PC-9 (cell line): ENCODE measurements at regions not wholly inside any gene's neighbourhood (a gene's known extent, or its start where the extent isn't known, plus 50 kb on each side); places are given as distances from the start of the nearest gene placed in this dataset.

ENCODE experiments used
- BruUV-seq: library from RNA; stranded (reverse); fragments of 400-500 nt; replicated peaks from 2 replicates; lab custom pipeline; 2021; lab: Mats Ljungman, UMichigan
- CTCF ChIA-PET: fragments of 300-600 bp; sonication (Branson Sonifier 250); formaldehyde crosslinking; loops from one replicate; lab custom pipeline; 2022; ENCODE audit warnings: antibody characterized with exemption; lab: Charles Lee
- POLR2A ChIA-PET: fragments of 300-600 bp; sonication (Branson Sonifier 250); formaldehyde crosslinking; loops from one replicate; lab custom pipeline; 2022; ENCODE audit warnings: antibody characterized with exemption; ENCODE audit not compliant: unreplicated experiment; lab: Charles Lee
- DNase-seq, 2 experiments: peaks; one replicate each; pipeline versions ENCODE4 v3.0.0 to v3.0.0-alpha.2; 2015 to 2022; ENCODE audit warnings: mixed read lengths in 1 of 2
- H2AFZ ChIP-seq: fragments of 200-600 bp; sonication (generic); 2 replicates; pipeline ENCODE4 v1.8.1; 2017; ENCODE audit warnings: antibody characterized with exemption
- H3F3A ChIP-seq: fragments of 200-600 bp; sonication (generic); 2 replicates; pipeline ENCODE4 v1.8.1; 2017; ENCODE audit warnings: antibody characterized with exemption, mild to moderate bottlenecking, low read depth; ENCODE audit not compliant: insufficient read depth
- H3K27ac ChIP-seq: fragments of 200-600 bp; sonication (generic); 2 replicates; pipeline ENCODE4 v1.6.1; 2016; ENCODE audit warnings: mixed run types
- H3K27me3 ChIP-seq: fragments of 200-600 bp; sonication (generic); 2 replicates; pipeline ENCODE4 v1.6.1; 2016; ENCODE audit warnings: low read depth, mixed run types; ENCODE audit not compliant: insufficient read depth
- H3K36me3 ChIP-seq: fragments of 200-600 bp; sonication (generic); 2 replicates; pipeline ENCODE4 v1.6.1; 2016; ENCODE audit warnings: low read depth, mixed run types
- H3K4me1 ChIP-seq: fragments of 200-600 bp; sonication (generic); replicated peaks from 2 replicates; pipeline ENCODE4 v1.6.1; 2016; ENCODE audit warnings: mixed run types; ENCODE audit not compliant: insufficient read depth
- H3K4me2 ChIP-seq: fragments of 200-600 bp; sonication (generic); 2 replicates; pipeline ENCODE4 v1.6.1; 2017; ENCODE audit warnings: mixed run types
- H3K4me3 ChIP-seq: fragments of 200-600 bp; sonication (generic); 2 replicates; pipeline ENCODE4 v1.6.1; 2016; ENCODE audit warnings: mixed run types
- H3K79me2 ChIP-seq: fragments of 200-600 bp; sonication (generic); 2 replicates; pipeline ENCODE4 v1.6.1; 2017; ENCODE audit warnings: low read depth, mixed run types
- H3K9me2 ChIP-seq: fragments of 200-600 bp; sonication (generic); 2 replicates; pipeline ENCODE4 v1.8.1; 2017; ENCODE audit warnings: mild to moderate bottlenecking; ENCODE audit not compliant: insufficient read depth
- H3K9me3 ChIP-seq: fragments of 200-600 bp; sonication (generic); 2 replicates; pipeline ENCODE4 v1.8.1; 2016; ENCODE audit warnings: low read depth; ENCODE audit not compliant: insufficient read depth
- H4K20me1 ChIP-seq: fragments of 200-600 bp; sonication (generic); 2 replicates; pipeline ENCODE4 v1.8.1; 2017; ENCODE audit not compliant: insufficient read depth
- EZH2 ChIP-seq: fragments of 200-600 bp; sonication (generic); IDR thresholded peaks from 2 replicates; pipeline ENCODE4 v1.8.0; 2017; ENCODE audit warnings: antibody characterized with exemption, low read depth
- intact Hi-C: fragments of 100-400 bp; cut with micrococcal nuclease; formaldehyde crosslinking; loops from one replicate; pipeline ENCODE4 v1.10.0; 2022; ENCODE audit not compliant: unreplicated experiment
- TF ChIP-seq, protein P1 (sequence below): fragments of 200-600 bp; sonication (generic); conservative IDR thresholded peaks from 2 replicates; pipeline ENCODE4 v1.6.1; 2017; ENCODE audit warnings: mixed run types, antibody characterized with exemption, mild to moderate bottlenecking, moderate library complexity

DNA sequence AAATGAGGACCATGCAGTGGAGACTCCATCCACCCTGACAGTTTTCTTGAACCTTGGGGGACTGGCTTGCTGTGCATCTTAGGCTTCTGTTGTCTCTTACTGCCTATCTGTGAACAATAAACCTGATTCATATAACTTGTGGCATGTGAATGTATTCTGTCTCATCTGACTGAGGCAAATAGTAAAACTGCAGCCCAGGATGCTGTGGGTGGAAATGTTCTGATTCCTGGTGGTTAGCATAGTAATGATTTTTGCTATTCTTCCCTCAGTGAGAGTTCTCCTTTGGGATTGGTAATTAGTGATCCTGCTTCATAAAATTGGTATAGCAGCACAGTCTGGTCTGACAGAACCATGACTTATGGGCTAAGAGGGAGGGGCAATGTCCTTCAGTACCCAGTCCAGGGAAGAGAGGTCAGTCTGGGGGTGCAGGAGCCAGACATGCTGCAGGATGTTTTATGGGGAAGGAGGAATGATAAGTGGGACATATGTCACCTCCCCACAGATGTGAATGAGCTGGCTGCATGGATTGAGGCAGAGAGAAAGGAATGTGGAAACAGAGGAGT lies 147.1 kb downstream of the OR2B2 start:
- no TSS peak for BruUV-seq
- no peak overlapping the region for H3K27ac ChIP-seq

DNA sequence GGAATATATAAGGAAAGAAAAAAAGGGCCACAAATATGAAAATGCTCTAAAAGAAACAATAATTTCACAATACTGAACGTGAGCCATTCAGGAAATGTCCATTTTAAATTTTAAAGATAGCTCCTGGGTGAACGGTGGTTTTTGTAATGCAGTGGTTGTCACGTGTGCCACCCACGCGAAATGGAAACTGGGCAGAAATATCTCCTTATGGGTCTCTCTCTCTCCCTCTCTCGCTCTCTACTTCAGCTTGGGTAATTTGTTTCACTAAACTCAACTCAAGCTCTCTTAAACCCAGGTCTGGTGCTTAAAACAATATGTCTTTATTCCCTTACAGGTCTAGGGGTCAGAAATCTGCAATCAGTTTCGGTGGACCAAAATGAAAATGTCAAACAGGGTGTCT lies 150.8 kb downstream of the OR2B2 start:
- no peak overlapping the region for H3K4me2 ChIP-seq
- intact Hi-C loops: no loop called here
- POLR2A ChIA-PET: interaction anchor here (0.7 kb wide), 1 partner anchor 614 kb away, joined by 3 read pairs; no protein-coding TSS in a partner anchor

More for the DNA sequence above, 147.1 kb downstream of the OR2B2 start:
- no peak overlapping the region for H3K4me3 ChIP-seq
- no peak overlapping the region for H2AFZ ChIP-seq
- H4K20me1 ChIP-seq: no peaks in the 10 kb centered on the region
- H3K4me1 ChIP-seq: no peaks in the 10 kb centered on the region
- no peaks in the 10 kb centered on the region for H3F3A ChIP-seq
- no peak for DNase-seq
- no peaks in the 10 kb centered on the region for H3K9me3 ChIP-seq
- POLR2A ChIA-PET: no interaction called here
- H3K36me3 ChIP-seq: no peaks in the 10 kb centered on the region
- TF ChIP-seq, protein P1, sequence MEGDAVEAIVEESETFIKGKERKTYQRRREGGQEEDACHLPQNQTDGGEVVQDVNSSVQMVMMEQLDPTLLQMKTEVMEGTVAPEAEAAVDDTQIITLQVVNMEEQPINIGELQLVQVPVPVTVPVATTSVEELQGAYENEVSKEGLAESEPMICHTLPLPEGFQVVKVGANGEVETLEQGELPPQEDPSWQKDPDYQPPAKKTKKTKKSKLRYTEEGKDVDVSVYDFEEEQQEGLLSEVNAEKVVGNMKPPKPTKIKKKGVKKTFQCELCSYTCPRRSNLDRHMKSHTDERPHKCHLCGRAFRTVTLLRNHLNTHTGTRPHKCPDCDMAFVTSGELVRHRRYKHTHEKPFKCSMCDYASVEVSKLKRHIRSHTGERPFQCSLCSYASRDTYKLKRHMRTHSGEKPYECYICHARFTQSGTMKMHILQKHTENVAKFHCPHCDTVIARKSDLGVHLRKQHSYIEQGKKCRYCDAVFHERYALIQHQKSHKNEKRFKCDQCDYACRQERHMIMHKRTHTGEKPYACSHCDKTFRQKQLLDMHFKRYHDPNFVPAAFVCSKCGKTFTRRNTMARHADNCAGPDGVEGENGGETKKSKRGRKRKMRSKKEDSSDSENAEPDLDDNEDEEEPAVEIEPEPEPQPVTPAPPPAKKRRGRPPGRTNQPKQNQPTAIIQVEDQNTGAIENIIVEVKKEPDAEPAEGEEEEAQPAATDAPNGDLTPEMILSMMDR: no peak
- no peak for TF ChIP-seq EZH2
- H3K27me3 ChIP-seq: no peaks in the 10 kb centered on the region
- no peaks in the 10 kb centered on the region for H3K9me2 ChIP-seq
- intact Hi-C loops: no loop called here
- CTCF ChIA-PET: interaction anchor here (0.6 kb wide), 1 partner anchor 631 kb away, joined by 3 read pairs; no protein-coding TSS in a partner anchor
- H3K4me2 ChIP-seq: no peak overlapping the region
- H3K79me2 ChIP-seq: no peaks in the 10 kb centered on the region

DNA sequence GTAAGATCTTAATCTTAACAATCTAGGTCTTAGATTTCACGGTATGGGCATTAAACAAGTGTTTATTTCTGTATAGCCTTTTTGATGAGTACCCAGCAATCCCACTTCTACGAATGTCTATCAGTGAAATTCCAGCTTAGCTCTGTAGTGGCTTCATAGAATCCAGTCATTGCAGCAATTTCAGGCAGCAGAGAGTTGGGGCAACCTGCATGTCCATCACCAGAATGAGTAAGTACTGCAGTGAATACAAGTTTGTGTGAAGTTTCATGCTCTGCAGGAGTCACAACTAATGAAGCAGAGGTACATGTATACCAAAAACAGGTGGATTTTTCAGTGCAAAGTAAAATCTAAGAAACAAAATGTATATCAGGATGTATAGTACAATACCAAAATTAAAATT lies 151.7 kb downstream of the OR2B2 start:
- no peaks in the 10 kb centered on the region for H3K9me3 ChIP-seq
- H3K4me2 ChIP-seq: no peak overlapping the region
- no peaks in the 10 kb centered on the region for H3K9me2 ChIP-seq
- no peak for DNase-seq
- BruUV-seq: no TSS peak
- no peak overlapping the region for H2AFZ ChIP-seq
- CTCF ChIA-PET: interaction anchor here (2.4 kb wide), 1 partner anchor 12 kb away, joined by 9 read pairs; no protein-coding TSS in a partner anchor
- no peaks in the 10 kb centered on the region for H3F3A ChIP-seq
- no peaks in the 10 kb centered on the region for H4K20me1 ChIP-seq
- H3K27me3 ChIP-seq: no peaks in the 10 kb centered on the region
- no peaks in the 10 kb centered on the region for H3K4me1 ChIP-seq
- H3K79me2 ChIP-seq: no peaks in the 10 kb centered on the region
- no peaks in the 10 kb centered on the region for H3K36me3 ChIP-seq
- H3K4me3 ChIP-seq: no peak overlapping the region
- no peak overlapping the region for H3K27ac ChIP-seq
- POLR2A ChIA-PET: no interaction called here
- intact Hi-C loops: no loop called here
- TF ChIP-seq, protein P1: no peak
- TF ChIP-seq EZH2: no peak

More for the DNA sequence above, 150.8 kb downstream of the OR2B2 start:
- Histone ChIP-seq H3K4me3 (no peak overlapping the region), H3K36me3 (no peaks in the 10 kb centered on the region), H3F3A (no peaks in the 10 kb centered on the region), H3K27ac (no peak overlapping the region), H2AFZ (no peak overlapping the region), H4K20me1 (no peaks in the 10 kb centered on the region), H3K9me3 (no peaks in the 10 kb centered on the region), H3K27me3 (no peaks in the 10 kb centered on the region), H3K79me2 (no peaks in the 10 kb centered on the region), H3K9me2 (no peaks in the 10 kb centered on the region), H3K4me1 (no peaks in the 10 kb centered on the region)
- TF ChIP-seq, protein P1: no peak
- no peak for TF ChIP-seq EZH2
- no peak for DNase-seq
- BruUV-seq: no TSS peak
- CTCF ChIA-PET: no interaction called here
